Prostate gland (tissue), 2 donors: ENCODE measurements at regions not wholly inside any gene's neighbourhood (a gene's known extent, or its start where the extent isn't known, plus 50 kb on each side); places are given as distances from the start of the nearest gene placed in this dataset.

Experiments used
- POLR2A ChIP-seq: fragments of 450-650 bp; IDR thresholded peaks from one replicate; pipeline ENCODE4 v1.6.1; 2016; ENCODE audit warnings: antibody characterized with exemption, mild to moderate bottlenecking
- POLR2AphosphoS5 ChIP-seq: sonication (generic); formaldehyde crosslinking; IDR thresholded peaks from one replicate; pipeline ENCODE4 v1.6.1; 2017; ENCODE audit warnings: antibody characterized with exemption
- TF ChIP-seq, protein P1 (sequence below), 4 experiments: fragments of 200-600 bp in 2 of 4; fragments of 450-650 bp in 2 of 4; sonication (generic) in 2 of 4; IDR thresholded peaks; 1 replicate in 3 of 4; 2 replicates in 1 of 4; pipeline ENCODE4 v1.5.1; 2016 to 2019; ENCODE audit warnings: antibody characterized with exemption in 4 of 4, mild to moderate bottlenecking in 2 of 4, moderate library complexity in 2 of 4

DNA sequence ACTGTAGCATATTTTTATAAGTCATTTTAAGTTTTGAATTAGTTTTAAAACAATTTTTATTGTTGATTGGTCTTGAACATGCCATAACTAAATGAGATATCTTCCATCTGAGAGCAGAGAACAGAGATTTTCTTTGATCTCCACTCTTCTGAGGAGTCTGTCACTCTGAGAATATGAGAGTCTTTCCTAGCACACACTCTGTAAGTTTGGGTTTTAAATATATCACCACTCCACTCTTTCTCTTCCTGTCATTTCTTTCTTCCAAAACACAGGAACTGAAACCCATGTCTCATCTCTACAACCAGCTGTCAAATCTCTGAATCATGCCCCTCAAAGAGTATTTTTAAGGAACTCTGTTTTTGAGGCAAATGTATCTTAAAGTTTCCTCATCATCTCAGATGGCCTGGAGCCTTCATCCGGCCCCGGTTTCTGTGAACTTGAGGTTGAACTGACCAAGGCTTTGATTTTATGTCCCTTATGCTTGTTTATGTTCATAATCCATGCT lies 698.2 kb upstream of the SGCG start:
- TF ChIP-seq, protein P1, sequence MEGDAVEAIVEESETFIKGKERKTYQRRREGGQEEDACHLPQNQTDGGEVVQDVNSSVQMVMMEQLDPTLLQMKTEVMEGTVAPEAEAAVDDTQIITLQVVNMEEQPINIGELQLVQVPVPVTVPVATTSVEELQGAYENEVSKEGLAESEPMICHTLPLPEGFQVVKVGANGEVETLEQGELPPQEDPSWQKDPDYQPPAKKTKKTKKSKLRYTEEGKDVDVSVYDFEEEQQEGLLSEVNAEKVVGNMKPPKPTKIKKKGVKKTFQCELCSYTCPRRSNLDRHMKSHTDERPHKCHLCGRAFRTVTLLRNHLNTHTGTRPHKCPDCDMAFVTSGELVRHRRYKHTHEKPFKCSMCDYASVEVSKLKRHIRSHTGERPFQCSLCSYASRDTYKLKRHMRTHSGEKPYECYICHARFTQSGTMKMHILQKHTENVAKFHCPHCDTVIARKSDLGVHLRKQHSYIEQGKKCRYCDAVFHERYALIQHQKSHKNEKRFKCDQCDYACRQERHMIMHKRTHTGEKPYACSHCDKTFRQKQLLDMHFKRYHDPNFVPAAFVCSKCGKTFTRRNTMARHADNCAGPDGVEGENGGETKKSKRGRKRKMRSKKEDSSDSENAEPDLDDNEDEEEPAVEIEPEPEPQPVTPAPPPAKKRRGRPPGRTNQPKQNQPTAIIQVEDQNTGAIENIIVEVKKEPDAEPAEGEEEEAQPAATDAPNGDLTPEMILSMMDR (IDR thresholded peaks at IDR 0.05) = no peak
- TF ChIP-seq POLR2AphosphoS5 (no peak), POLR2A (no peak)
